ENCODE measurements at regions not wholly inside any gene's neighbourhood (a gene's known extent, or its start where the extent isn't known, plus 50 kb on each side); places are given as distances from the start of the nearest gene placed in this dataset.

DNA sequence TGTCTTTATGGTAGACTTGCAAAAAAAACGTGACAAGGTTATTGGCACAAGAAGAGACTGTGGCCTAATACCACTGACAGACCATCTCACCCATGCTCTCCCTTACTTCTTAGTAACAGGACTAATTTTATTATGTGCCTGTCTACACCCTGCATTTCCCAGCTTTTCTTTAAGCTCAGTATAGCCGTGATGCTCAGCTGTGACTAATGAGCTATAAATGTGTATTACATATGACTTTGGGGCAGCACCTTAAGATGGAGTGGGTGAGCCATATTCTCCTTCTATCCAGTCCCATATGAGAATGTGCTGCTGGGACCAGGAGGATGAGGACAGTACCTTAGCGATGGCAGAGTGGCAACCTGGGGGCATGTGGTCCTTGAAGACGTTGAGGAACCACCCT, 293.5 kb downstream of the RNF144A start:
- no peak for DNase-seq (ENCODE audit: low spot score)

DNA sequence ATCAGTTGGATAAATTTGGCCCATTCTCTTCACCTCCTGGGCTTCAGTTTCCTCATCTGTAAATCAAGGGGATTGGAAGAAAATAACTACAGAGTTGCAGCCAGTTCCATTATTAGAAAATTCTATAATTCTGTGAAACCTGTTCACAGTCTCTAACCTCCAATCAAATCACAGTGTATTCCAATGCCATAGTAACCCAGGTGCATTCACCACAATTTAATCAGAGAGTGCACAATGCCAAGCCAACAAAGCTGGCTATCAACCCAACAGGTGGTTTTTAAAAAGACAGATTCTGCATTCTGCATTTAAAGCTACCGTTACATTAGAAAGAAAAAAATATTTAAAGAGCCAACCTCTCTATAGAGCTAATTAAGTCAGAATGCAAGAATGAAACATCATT, 308.6 kb downstream of the RNF144A start:
- no peak for DNase-seq (ENCODE audit: low spot score)

DNA sequence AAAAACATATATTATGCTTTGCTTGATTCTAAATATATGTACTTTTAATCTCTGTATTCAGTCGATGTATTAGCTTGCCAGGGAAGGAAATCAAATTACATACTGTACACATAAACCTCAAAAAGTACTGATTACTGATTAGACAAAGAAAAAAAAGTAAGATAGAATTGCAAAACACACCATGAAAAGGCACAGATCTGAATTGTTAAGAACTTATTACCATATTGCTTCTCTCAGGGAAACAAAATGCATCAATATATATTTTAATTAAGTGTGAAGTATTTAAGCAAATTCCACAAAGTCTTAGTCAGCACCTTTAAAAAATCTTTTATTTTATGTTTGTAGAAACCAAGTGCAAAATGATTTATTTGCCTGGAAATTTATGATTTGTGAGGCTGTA, 309.3 kb downstream of the RNF144A start:
- DNase-seq (ENCODE audit: low spot score): no peak

DNA sequence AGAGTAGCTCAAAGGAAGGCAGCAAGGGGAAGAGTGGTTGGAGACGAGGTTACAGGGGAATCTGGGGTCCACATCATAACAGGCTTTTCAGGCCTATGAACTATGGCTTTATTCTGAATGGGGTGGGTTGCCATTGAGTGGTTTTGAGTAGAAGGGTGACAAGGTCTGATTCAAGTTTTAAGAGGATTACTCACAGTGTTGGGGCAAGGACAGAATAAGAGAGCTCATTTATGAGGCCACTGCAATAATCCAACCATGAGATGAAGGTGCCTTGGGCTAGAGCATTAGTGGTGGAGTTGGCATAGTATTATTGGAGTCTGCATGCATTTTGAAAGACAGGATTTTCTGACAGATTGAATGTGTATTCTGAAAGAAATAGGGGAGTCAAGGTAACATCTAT, 315.9 kb downstream of the RNF144A start:
- DNase-seq (ENCODE audit: low spot score): no peak

DNA sequence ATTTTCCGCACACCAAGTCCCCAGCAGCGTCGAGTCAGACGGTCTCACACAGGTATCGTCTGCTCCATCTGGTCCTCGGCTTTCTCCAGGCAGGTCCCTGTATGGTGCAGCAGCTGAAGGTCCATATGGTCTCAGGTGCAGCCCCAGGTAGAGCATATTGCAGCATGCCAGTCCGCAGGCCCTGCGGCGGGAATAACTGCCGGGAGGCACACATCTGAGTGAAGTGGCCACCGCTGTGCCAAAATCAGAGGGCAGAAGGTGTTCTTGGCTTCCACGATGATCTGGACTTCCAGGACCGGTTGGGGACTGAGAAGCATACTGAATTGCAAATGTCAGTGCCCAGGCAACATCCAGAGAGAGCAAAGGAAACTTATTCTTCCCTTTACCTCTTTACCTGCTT, 320.3 kb downstream of the RNF144A start:
- no peak for DNase-seq (ENCODE audit: low spot score)

DNA sequence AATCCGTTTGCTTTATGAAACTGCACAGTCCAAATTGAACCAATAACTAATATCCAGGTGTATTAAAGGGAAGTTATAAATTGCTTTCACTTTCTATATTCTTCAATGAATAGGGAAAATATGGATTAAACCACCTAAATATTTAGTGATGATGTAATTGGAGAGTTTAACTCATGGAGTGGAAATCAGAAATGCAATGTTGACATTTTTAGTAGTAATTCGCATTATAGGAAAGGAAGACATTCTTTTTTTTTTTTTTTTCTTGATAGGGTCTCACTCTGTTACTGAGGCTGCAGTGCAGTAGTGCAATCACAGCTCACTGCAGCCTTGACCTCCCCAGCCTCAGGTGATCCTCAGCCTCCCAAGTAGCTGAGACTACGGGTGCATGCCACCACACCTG, 321.9 kb downstream of the RNF144A start:
- no peak for DNase-seq (ENCODE audit: low spot score)

DNA sequence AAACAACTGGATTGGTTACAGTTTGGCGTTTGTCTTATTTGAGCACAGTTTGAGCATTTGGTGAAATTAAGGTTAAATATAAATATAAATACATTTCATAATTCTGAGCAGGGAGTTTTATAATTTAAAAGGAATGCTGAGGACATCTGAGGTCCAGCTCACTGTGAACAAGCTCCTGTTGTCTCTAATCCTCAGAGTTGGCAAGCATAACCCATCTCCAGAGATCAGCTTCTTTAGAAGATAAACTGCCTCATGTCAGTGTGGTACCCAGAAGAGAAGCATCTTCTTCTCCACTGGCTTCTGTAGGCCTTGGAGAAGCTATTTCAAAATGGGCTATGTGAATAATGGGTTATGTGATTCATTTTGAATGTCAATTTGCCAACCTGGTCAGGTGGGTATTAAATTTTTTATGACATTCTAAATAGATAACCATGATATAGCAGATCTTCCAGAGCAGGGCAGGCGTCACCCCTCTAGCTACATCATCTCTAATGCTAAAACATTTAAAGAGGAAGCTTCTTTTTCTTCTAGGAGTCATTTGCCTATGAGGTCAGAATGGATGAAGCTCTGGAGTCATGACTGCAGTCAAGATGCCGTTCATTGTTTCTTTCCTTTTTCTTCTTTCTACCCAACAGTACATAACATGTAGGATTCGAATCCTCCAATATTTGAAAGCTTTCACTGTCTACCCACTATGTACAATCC, 324.0 kb downstream of the RNF144A start:
- no peak for DNase-seq (ENCODE audit: low spot score)

DNA sequence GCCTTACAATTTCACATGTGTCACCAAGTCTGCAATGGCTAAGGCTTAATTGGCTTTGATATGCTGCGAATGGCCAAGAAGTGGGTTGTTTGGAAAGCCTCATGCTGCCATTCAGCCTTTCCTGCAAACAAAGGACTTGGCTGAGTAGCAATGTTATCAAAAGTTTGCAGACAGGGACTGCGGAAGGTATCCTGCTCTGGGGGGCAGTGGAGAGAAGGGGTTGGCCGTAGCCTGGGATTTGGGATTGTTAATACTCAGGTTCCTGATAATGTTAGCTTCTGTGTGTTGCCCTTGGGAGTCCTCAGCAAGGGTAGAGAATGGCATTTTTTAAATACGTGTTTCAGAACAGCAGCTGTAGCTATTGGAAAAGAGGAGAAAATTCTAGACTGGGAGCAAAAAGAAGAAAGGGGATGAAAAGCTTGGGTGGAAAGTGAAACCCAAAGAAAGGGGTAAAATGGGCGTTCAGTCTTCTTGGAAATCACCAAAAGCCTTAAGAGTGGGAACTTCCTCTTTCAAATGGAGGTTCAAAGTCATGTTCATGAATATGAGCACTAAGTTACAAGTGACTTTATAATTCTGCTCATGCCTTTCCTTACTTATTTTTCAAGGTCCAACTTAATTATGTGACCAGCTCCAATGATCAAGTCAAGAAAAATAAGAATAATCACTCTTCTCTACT, 325.1 kb downstream of the RNF144A start:
- DNase-seq (ENCODE audit: low spot score): no peak

DNA sequence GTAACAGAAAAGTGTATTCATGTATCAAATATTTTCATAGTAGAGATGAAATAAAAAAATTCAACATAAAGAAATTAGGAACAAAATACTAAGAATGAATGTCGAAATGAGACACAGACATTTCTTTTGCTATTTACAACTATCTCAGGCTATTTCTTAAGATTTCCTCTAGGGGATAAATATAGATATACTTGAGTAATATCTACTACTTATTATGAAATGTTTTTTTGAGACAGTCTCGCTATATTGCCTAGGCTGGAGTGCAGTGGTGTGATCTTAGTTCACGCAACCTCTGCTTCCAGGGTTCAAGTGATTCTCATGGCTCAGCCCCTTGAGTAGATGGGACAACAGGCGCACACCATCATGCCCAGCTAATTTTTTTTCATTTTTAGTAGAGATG, 326.1 kb downstream of the RNF144A start:
- DNase-seq (ENCODE audit: low spot score): no peak

DNA sequence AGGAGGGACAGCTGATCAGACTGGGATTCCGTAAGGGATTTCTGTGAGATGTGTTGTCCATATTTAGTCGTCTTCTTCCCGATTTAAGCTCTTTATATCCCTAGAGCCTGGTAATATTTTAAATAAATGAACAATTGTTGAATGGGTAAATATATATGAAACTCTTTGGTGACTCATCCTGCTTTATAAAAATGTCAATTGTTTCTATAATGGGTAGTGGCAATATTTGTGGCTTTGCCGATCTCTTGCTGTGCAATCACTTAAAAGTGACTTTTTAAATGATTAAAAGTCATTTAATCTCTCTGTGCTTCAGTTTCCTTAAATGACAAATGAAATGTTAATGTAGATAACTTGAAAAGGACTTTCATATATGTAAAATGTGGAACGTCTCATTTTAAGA, 339.2 kb downstream of the RNF144A start:
- no peak for DNase-seq (ENCODE audit: low spot score)

DNA sequence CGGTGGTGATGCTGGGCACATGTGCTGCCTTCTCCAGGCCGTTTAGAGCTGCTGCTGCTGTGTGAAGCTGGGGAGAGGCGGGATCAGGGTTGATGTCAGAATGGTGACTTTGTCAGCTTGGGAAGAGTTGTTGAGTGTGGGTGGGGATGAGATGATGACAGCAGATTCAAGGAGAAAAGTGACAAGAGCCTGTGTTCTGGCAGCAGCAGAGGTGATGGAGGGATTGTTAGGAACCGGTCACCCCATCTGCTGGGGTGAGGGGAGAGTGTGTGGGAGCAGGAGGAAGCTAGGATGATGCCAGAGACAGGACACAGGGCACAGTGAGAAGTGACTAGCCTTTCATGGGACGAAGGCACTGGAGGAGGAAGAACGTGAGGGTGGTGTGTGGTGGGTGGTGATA, 345.5 kb downstream of the RNF144A start:
- DNase-seq (ENCODE audit: low spot score): no peak

DNA sequence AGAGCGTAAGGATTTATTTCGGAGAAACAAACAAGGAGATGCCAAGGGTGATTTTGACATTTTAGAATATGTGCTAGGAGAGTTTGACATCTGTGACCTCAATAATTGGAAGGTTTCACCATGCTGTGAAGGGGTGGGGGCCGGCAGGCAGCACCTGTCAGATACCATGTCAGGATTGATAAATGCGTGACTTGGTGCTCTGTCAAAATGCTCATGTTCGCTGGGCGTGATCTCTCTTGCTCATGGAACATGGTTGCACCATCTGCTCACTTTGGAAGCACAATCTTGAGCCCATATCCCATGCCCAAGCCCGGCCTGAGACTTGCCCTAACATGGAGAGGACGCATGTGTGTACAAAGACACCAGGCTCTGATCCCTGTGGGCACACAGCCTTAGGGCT, 347.6 kb downstream of the RNF144A start:
- no peak for DNase-seq (ENCODE audit: low spot score)

DNA sequence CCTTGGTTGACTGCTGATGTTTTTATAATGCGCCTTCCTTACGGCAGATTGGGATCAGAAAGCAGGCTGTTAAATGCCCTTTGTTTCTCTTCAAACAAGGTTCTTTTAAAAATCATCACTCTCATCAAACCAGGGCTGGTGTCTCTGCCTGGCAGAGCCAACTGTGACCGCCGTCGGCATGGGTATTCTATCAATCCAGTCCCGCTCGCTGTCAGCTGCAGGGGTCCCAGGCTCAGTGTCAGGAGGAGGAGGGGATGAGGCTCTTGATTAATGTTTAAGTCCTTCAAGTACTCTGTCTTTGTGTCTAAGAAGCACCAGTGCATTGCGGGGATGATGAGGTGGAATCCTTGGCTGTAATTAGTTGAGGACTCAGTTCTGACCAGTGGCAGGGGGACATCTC, 348.1 kb downstream of the RNF144A start:
- DNase-seq (ENCODE audit: low spot score): no peak

DNA sequence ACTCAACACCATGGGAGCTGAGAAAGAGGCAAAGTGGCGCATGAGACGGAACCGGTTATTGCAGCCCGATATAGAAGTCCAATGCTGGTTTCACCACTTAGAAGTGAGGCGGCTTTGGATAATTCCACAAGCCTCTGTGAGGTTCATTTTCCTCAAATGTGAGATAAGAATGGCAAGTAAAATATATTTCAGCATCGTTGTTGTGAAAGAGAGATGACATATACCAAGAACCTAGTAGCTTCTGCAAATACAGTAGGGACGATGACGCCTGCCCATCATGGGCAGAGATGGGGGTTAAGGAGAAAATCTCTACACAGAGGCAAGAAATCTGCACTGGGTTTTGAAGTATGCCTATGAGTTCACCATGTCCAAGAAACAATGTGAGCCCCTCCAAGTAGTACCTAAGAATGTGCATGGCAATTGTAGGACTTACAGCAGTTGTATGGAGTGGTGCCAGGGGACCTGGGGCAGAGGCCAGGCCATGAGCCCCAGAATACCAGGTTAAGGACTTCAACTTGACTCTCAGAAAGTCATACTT, 352.0 kb downstream of the RNF144A start:
- no peak for DNase-seq (ENCODE audit: low spot score)

DNA sequence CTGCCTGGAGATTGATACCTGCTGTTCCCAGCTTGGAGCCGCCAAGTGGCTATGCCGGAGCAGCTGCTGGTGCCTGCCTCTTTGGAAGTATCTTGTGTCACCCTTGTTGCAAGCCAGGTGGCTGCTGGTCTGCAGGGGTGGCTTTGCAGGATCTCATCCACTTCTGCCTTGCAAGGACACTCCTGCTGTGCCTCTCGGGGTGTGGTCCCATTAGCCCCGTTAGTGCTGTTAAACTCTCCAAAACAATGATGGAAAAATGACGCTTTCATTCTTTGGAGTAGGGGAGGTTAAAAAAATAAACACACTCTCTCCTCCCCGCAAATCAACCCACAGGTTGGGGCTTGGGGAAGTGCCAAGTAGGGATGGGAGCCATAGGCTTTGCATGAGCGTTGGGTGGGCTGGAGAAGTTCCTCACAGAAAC, 352.8 kb downstream of the RNF144A start:
- no peak for DNase-seq (ENCODE audit: low spot score)

DNA sequence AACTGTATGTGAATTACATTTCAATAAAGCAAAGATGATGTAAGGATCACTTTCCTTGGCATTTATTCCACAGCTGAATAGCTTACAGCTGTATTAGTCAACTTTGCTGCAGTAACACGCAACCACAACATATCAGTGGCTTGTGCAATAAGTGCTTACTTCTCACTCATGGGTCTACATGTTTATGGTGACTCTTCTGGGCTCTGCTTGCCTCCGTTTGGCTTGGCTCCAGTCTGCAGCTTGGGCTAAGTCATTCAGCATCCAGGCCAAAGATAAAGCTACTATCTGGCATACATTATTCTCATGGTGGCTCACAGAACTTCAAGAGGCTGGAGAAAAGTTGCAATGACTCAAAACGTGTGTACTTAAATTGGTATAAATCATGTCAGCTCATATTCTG, 355.0 kb downstream of the RNF144A start:
- no peak for DNase-seq (ENCODE audit: low spot score)

DNA sequence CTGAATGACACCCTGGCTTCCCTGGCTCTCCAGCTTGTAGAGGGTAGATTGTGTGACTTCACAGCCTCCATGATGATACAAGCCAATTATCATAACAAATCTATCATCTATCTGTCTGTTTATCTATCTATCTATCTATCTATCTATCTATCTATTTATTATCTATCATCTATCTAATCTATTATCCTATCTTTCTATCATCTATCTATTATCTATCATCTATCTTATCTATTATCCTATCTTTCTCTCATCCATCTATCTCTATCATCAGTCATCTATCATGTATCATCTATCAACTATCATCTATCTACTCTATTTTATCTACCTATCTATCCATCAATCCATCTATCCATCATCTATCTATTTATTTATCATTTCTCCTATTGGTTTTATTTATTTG, 361.8 kb downstream of the RNF144A start:
- no peak for DNase-seq (ENCODE audit: low spot score)

DNA sequence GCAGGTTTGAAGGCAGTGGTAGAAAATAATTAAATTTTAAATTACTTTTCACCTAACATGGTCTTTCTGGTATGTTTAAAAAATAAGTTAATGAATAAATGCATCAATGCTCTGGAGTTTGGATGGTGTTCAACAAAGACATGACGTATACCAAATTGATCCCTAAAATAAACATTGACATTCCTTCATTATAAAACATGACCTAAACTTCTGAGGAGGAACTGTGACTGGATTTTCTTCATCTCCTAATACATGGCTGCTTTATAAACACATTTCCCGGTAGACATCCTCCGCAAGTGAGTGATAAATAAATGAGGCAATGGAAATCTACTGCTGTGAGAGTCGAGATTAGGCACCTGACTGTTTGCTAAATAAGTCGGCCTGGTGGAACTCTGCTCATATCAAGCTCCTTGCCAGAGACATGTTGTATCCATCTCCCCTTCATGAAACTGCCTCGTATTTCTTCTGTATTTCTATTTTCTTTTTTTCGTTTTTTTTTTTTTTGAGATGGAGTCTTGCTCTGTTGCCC, 362.3 kb downstream of the RNF144A start:
- no peak for DNase-seq (ENCODE audit: low spot score)

DNA sequence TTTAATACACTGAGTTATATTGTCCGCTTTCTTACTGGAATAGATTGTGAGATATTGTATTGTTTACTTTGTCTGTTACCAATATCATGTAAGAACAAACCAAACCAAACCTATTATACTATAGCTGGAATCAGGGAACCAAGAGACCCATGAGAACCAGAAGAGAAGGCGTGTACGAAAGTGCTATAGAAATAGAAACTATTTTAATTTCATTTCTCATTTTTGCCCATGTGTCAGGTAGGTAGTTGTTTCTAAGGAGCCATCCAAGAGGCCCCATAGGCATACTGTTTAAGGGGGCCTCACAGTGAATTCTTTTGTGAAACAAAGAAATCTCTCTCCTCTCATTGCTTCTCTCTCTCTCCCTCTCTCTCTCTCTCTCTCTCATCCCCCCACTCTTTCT, 363.6 kb downstream of the RNF144A start:
- no peak for DNase-seq (ENCODE audit: low spot score)

DNA sequence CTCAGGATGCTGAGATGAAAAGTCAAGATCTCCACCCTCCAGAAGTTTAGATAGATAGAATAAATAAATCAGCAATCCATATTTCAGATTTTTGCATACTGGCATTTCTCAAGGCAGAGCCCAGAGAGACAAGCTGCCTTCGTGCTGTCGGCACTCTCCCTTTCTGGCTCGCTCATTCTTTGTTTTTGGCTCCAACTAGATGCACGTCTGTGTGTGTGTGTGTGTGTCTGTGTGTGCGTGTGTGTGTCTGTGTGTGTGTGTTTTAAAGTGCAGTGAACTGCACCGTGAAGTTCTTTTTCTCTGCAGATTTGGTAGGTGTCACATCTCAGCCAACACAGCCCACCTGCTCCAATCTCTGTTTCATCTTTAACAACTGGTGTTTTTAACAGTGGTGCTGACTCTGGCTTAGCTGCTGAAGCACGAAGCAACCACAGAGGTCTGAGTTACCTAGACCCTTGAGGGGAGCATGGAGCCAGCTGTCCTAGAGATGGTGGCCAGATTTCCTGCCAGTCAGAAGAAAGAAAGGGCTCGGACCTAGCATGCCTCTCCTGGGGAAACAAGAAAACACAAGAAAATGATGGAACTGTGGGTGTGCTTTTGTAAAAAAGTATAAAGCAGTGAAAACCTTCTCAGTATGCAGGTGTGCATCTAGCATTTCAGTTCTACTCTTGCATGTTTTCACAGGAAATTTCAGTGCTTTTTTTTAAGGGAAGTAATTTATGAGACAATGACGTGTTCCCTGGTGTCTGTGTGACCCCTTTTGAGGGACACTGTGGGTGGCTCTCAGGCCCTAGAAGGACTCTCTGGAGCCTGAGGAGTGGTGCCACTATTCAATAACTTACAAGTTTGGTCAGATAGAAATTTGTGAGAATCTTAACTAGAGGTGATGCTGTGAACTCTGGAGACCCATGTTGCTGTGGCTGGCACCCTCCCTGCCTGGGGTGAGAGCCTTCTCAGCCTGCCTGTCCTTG, 364.3 kb downstream of the RNF144A start:
- no peak for DNase-seq (ENCODE audit: low spot score)

DNA sequence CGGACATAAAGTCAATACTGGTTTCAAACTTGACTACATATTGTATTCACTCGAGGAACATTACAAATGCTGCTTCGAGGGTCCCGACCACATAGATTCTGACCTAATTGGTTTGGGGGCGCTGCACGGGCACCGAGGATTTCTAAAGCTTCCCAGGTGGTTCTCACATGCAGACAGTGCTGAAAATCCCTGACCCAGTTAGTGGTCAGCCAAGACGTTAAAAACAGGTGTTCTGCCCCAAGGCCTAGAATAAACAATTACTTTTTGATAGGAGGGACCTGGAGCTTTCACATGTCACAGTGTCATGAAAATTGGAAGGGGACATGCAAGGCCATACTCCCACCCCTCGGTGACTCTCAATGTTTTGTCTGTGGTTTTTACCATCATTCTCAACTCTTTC, 368.9 kb downstream of the RNF144A start:
- no peak for DNase-seq (ENCODE audit: low spot score)

DNA sequence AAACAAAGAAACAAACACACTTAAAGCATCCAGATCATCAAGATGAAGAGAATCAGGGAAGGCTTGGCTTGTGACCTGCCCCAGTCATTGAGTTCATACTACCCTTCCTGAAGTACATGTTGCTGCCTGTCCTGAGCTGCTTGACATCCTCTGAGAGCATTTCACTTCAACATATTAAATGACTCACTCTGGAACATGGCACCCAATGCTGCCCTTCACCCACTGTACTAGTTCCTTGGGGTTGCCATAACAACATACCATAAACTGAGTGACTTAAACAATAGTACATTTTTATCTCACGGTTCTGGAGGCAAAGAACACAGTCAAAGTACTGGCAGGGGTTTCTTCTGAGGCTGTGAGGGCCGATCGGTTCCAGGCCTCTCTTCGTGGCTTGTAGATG, 371.3 kb downstream of the RNF144A start:
- DNase-seq (ENCODE audit: low spot score): no peak

Measured in HuH-7.5 (cell line).